Embryonic facial prominence (tissue), 1 donor: ENCODE measurements at regions not wholly inside any gene's neighbourhood (a gene's known extent, or its start where the extent isn't known, plus 50 kb on each side); places are given as distances from the start of the nearest gene placed in this dataset.
A peak's percentile ranks its signal among the peaks of the same experiment; 100 is the strongest.

Experiments used
- DNase-seq: peaks from one replicate; pipeline ENCODE4 v3.0.0-alpha.2; 2016; ENCODE audit errors: extremely low spot score

DNA sequence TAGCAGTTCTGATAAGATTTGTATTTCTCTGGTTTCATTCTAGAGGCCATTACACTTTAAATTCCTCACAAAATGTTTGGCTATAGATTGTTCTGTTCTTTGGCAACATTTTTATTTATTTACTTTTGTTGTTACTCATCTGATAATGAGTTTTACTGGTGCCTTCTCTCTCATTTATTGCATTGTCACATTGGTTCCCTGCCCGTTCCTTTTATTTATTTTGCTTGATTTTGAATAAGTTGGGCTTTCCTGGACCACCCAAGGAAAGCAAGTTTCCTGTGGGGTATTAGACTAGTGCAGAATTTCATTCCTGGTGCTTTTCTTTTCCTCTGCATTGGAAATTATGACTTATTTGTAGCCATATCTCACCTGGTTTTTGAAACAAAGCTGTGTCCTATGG, 232.0 kb downstream of the SOCS6 start:
- DNase-seq = no peak

GRCh38 chr18:70513502-70514171, 224.8 kb downstream of the SOCS6 start:
- DNase-seq = no peak

- no peak for DNase-seq
These were observed 219.1 kb downstream of the SOCS6 start for GRCh38 chr18:70507970-70508369.

- DNase-seq = no peak
These were observed 217.7 kb downstream of the SOCS6 start for GRCh38 chr18:70506511-70506910.

DNA sequence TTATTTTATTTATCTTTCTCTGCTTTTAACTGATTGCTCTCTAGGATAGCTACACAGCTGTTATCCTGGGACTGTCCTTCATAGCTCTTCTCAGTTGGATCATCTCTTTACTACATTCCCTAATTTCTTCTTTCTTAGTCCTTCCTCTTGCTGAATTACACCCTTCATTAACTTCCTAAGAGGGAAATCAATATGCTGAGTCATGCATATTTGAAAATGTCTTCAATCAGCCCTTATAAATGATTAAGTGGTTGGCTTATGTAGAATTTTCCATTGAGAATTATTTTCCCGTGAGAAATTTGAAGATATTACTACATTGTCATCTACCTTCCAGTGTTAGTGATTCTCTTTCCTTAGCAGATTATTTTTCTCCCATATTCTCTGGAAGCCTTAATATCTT, 214.2 kb downstream of the SOCS6 start:
- no peak for DNase-seq

DNA sequence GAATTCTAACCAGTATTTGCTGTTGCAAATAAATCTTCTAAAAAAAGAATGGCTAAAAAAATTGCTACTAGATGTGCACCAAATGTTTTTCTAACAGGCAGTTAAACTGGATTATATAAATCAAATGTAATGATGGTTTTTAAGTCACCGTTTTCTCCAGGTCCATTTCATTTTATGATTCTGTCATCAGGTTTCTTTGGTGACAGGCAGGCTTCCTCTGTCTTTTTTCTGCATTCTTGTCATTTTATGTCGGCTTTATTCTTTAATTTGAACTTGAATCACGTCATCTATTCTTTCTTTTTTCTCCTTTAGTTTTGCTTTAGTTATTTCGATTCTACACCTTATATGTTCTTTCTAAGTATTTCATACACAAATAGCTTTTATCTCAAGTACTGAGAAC, 212.5 kb downstream of the SOCS6 start:
- no peak for DNase-seq

- DNase-seq = no peak
These were observed 211.9 kb downstream of the SOCS6 start for GRCh38 chr18:70500748-70501147.

- no peak for DNase-seq
These were observed 210.4 kb downstream of the SOCS6 start for GRCh38 chr18:70499218-70499691.

DNA sequence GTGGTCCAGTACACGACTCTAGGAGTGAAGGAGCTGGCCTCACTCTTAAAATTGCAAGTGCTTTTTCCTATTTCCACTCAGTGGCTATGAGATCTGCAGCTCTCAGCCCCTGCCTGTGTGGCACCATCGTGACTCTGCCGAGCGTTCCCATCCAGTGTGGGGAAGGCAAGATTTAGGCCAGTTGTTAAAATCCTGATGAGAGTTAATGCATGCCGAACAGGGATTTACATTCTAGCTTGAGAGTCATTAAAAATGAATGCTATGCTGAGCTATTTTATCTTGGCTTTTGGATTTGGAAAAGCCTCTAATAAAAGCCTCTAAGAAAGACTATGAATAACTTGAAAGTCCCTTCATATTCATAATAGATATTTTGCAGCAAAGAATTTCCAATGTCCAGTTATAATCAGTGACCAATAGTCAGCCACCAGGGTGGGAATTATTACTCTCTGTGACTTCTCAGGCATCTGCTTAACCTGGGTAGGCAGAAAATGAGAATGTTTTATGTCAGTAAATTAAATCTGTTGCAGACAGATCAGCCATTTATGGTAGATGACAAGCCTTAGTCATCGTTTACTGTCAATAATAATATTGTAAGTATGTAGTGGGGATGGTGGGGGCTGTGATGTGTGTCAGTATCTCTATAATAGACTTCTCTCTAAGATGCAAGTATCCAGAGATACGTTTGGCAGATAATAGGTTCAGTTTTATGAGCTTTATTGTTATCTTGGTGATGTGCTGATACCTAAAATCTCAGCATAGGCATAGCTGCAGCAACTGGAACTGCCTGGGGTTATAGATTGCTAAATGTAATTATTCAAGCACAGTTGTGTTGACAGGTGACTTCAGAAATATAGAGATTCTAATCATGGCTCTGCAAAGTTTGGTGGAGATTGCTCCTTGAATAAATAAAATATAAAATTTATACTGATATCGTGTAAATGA, 207.8 kb downstream of the SOCS6 start:
- no peak for DNase-seq

- DNase-seq = no peak
These were observed 205.7 kb downstream of the SOCS6 start for GRCh38 chr18:70494524-70494923.

DNA sequence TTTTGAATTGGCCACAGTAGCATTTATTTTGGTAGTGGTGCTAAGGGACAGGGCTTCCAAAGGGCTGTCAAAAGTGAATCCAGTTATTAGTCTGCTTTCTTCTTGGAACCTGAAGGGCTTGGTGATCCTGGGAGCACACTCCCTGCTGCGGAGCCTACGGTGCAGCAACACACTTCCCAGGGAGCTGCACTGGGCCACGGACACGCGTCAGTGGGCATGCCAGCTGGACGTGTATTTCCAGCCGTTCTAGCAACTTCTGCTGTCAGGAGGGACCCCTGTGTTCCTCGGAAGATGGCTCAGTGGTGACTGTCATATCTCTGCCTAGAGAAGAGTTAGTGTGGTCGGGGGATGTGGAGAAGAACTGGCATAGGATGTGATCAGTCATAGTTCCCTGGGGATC, 204.6 kb downstream of the SOCS6 start:
- no peak for DNase-seq

DNA sequence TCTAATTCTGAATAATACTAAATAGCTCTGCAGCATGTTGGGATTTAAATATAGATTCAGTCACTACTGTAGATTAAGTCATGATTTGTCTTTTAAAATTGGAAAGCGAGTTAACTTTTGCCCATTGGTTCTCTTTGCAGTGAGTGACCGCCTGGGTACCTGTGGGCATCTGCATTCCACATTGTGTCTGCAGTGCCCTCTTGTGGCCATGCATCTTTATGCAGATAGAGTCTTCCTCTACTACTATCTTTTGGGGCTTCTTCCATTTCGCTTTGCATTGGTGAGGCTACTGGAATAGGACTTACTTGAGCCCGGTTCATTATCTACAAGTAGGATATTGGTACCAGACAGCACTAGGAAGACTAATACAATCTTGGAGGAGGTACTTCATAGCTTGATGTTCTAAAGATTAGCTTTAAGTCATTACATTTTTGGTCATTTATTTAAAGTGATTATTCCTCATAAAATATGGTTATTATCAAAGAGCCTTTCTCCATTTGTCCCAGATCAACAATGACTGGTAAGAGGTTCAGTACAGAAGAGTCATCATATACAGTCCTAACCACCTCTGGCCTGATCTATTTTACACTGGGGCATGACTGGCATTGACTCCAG, 203.0 kb downstream of the SOCS6 start:
- DNase-seq = no peak

DNA sequence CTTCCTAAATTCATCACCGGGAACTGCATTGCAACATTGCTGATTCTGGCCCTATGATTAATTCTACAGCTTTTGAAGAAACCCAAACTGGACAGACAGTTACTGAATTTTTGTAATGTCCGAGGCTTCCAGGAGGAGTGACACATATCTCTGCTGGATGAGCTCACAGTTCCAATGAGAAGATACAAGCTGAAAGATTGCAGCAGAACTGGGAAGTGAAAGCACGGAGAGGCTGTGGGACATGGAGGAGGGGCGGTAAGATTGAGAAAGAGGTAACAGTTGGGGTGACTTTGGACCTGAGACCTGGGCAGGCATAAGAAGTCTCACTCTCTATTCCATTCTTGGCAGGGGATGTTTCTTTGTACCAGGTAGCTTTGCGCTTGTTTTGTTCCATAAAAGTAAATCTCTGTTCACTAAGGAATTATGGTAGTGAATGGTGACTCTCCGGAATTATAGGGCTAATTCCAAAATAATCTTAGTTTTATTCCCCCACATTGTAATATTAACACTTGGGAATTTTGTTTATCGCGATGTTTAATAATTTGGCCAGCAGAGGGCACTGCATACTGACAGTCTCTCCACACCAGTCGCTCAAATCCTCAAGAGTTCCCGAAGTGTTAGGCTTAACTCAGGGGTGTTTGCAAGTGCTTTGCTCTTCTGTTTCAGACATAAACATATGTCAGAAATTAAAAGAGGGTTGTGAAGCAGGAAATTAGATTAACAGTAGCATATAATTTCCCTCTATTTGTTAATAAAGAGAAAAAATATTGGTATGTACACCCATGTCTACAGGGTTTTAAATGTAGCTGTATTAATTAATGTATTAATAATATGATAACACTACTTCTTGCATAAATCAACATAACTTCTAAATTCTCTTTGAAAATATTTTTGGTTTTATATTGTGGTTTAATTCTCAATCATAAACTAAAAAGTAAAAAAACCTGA, 201.4 kb downstream of the SOCS6 start:
- DNase-seq = peak; percentile 34

DNA sequence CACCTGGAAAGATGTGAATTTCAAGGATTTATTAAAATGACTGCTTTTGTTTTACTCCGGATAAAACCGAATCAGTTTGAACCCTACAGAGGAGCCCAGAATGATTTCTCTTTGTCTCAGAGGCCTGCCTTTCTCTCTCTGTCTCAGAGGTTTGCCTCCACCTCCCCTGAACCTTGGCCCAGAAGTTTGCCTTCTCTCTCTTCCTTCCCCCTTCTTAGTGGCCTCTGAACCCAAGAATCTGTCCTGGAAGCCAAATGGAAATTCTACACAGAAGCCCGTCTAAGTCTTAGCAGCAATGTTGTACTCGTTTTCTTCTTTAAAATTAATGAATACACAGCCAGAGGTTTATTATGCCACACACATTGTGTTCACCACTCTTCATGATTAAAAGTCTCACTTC, 200.7 kb downstream of the SOCS6 start:
- no peak for DNase-seq

GRCh38 chr18:70469916-70470315, 181.1 kb downstream of the SOCS6 start:
- no peak for DNase-seq

DNA sequence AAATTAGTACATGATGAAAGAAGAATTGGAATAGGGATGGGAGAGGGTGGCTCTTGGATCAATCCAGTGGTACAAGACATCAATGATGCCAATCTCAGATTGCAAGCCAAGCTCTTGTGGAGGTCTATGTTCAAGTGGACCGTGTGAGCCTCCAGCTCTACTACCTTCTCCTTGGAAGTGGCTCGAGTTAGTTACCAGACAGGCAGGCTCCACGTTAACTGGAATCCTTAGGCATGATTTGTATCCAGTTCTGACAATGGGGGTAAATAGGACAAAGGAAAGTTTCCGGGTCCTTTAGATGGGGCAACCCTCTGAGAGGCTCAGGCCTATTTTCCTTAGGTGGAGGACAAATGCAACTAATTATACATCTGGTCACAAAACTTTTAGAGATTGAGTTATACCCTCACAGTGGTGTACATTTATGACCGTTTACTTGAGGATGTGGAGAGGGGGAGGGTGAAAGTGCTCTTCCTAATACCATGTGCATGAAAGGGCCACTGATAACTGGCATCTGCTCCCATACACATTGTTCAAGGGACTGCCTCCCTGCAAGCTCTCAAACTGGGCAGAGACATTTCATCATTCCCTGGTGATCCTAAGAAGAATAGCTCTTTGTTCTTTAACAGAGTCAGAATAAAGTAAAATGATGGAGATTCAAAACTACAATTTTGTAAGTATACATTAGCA, 180.2 kb downstream of the SOCS6 start:
- no peak for DNase-seq

DNA sequence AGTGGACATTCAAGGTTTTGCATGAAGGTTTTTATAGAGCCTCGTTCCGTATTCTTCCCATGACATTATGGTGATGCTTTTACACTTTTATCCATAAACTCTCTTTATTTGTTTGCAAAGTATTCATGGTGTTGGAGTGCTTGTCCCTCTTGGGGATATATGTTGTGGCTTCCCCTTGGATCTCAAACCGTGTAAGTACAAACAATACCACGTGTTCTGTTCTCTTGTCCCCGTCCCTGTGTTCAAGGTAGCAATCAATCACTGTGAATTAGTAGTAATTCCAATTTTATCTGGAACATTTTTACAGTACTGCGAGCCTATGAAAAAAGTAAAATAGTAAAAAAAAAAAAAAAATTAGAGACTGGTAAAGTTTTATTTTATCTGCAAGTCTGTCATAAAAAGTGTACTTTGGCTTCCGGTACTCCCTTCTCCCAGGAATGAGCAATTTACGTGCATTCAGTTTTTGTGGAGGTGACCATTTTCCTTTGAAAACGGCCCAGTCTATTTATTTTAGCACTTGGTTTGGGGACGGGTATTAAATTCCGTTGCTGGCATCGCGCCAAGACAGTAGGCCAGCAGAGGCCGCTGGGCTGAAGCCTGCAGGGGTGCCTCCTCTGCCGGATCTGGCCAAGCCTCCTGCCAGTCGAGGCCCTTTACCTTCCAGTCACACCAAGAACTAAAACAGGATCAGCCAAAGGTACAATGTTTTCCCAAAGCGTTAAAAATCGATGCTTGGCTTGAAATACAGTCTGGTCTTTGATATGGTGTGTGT, 175.7 kb downstream of the SOCS6 start:
- no peak for DNase-seq

DNA sequence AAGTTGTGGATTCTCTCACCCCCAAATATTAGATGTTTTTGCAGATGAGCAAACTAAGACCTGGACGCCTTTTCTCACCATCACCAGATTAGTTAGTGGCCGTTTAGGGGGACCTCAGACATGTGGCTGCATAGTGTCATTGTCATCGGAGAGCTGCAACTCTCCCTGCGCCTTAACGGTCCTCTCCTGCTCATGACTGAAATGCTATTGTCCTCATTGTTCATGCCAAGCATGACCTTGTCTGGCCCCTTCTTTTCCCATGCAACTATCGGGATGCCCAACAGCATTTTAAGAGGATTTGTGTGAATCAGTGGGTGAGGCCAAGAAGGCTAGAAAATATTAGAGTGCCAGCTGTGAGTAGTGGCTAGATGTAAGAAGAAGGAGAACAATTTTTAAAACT, 174.2 kb downstream of the SOCS6 start:
- DNase-seq = no peak

- DNase-seq = no peak
These were observed 173.2 kb downstream of the SOCS6 start for GRCh38 chr18:70462078-70462439.
